ENCODE measurements at regions not wholly inside any gene's neighbourhood (a gene's known extent, or its start where the extent isn't known, plus 50 kb on each side); places are given as distances from the start of the nearest gene placed in this dataset.

DNA sequence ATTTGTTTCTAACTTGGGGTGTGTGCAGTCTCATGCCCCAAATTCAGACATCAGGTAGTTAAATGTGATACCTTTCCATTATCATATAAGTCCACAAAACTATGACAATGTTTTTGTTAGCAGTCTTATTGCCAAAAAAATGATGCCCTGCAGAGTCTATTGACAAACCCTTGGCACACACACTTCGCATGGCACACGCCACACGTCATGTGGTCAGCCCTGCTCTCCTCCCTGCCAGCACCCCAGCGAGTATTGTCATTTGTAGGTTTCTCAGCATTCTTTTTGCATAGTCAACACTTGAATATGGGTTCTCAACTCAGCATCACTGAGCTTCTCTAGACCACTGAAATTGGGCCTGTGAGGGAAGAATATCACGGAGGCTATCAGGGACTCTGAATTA lies 356.0 kb downstream of the INHBA start:
- DNase-seq (ENCODE audit: low spot score), result no peak

DNA sequence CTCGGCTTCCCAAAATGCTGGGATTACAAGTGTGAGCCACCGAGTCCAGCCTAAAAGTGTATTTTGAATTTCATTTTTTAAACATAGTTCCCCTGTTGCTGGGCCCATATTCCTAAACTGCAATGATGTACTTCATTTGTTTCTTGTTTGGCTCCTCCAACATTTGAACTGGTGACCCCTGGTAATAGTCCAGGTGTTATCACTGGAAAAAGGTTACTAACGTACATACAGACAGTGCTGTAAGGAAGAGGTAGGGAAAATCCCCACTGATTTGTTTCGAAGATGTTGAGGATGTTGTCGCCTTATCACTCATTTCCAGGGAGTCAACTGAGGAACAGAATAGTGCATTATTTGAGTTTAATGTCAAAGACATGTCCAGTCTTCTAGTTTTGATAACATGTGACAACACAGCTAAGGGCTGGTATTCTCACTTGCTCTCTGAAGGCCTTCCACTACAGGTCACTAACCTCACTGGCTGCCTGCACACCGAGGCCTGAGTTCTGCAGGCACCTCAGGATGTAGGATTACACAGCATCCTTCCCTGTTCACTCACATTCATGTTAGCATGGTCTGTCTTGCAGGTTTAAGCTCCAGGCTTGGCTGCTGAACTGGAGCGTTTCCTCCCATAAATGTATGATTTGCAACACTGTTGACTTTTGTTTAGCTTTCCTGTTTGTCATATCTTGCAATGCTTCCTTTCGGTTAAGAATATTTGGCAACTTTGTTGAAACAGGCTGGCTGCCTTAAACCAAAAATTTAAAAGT lies 362.8 kb downstream of the INHBA start:
- DNase-seq (ENCODE audit: low spot score), result no peak

DNA sequence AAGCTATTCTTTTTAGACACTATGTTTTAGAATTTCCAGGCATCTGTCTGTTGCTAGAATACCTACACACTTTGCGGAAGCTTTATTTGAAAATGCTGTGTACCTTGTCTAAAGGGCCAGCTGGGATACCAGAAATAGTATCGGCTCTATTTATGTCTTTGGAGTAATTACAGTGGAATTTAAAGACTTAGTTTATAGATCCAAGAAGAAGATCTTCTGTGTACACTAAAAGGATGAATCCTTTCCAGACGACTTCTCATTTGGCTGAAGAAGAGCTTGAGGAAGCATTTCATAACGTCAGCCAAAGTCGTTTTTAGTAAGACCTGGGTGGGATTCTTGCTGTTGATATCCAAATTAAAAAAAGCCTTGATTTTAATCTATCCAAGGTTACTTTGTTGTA lies 365.9 kb downstream of the INHBA start:
- DNase-seq (ENCODE audit: low spot score), result no peak

DNA sequence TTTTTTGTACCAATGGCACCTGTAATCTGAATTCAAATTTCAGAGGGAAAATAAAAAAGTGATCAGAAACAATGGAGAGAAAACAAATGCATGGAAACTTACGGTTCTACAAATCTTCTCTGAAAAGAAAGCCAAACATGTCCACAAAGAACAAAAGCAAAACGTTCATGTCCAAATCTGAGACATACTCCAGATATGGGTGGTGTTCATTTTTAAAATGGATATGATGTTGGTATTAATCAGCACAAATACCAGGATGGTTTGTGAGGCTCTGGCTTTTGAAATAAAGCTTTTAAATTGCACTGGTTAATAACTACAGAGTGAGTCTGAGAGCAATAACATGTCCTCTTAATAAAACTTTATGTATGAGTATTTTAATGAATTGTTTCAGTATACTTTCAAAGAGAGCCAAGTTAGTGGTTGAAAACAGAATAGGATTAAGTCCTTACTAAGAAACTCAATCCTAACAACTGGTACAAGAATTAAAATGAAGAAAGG lies 366.4 kb downstream of the INHBA start:
- DNase-seq (ENCODE audit: low spot score), result no peak

DNA sequence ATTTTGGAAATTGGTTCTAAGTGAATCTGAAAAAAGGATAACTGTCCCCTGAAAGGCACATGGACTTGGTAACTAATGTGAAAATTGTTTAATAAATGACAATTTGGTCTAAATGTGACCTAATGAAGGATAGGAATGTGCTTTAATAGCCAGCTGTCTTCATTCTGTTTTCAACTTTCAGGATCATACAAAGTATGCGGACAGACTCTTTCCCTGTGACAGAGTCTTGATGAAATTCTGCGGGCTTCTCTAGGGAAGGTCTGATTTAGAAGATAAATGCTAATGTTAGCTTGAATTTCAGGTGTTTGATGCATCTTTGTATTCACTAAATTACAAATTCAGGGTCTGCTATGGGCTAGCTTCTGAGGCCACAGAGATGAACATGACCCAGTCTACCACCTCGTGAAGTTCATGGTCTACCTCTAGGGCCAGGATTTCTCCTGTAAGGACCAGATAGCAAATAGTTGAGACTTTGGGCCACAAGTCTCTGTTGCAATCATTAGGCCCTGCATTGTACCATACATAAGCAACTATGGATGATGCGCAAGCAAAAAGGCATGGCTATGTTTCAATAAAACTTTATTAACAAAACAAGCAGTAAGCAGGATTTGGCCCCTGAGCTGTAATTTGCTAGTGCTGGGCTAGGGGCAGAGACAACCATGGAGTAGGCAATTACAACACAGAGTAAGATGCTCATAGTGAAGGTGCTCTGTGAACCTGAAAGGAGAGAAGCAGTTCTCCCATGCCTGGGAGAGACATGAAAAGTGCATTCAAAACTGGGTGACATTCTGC lies 368.6 kb downstream of the INHBA start:
- DNase-seq (ENCODE audit: low spot score), result no peak

DNA sequence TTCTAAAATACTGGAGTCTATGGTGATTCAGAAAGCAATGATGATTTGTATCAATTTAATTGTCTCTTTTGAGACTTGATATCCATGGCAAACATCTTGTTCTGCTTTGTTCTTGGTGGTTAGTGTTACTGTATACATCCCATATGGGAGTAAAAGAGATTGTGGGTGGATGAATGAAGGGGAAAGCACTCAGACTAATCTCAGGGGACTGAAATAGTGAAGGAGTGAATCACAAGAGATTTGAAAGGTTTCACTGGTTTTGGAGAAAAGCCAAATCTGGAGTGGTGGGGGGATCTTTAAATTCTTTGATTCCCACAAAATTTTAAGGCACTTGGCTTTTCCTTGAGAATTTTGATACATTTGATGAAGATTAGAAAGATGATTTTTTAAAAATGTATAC lies 369.4 kb downstream of the INHBA start:
- no peak for DNase-seq (ENCODE audit: low spot score)

DNA sequence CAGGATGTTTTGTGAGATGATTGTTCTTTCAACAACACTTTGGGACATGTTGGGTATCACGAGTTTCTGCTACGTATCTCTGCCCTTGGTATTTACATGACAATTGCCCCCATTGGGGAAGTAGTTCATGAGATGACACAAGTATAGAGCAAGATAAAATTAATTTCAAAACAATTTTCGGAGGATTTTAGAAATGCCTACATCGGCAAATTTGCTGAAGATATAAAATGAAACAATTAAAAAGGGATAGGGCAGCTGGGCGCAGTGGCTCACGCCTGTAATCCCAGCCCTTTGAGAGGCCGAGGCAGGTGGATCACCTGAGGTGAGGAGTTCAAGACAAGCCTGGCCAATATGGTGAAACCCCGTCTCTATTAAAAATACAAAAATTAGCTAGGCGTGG lies 371.7 kb downstream of the INHBA start:
- DNase-seq (ENCODE audit: low spot score), result no peak

DNA sequence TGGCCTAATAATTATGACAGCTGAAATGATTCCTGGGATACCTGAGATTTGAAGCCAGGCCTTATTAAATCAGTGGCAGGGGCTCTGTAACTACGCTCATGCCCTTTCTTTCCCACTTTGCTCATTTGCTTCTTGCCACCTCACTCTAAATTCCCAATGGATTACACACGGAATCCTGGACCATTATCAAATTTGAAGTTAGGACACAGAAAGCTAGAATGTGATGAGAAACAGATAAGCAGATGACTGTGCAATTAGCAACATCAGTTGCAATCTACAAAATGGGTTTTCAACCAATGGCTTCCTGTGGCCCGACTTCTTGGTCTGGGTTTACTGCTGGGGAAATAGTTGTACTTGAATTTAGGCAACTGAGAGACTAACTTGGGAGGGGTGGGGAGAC lies 374.3 kb downstream of the INHBA start:
- DNase-seq (ENCODE audit: low spot score), result no peak

DNA sequence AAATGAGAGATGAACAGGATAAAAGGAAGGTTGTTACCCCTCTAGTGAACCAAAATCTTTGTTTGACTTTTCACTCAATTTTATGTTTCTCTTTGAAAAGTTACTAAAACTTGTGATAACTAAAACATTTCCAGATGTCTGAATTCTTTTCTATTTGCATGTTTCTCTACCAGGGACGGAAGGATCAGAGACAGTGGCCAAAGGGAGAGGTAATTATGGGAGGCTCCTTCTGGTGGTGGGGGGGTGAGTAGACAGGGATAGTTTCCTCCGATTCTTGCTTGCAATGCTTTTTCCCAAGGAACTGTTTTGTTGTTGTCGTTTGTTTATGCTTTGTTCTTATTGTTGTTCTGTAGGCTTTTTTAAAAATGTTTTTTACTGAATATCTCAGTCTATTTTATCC lies 374.8 kb downstream of the INHBA start:
- DNase-seq (ENCODE audit: low spot score), result no peak

DNA sequence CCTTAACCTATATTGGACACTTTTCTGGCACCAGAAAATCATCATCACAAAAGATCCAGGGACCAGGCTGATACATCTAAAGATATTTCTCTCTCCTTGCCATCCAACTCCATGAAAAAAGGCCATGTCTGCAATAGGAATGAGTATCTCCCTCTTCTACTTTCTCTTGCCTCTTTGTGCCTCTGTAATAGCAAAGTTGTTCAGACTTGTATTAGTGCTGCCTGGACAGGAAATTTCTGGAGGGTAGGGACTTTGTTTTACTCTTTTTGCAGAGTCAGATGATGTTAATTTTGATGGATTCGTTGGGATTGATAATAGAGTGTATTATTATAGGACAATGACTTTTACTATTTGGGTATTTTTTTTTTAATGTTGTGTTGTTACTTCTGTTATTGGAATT lies 376.3 kb downstream of the INHBA start:
- DNase-seq (ENCODE audit: low spot score), result no peak

DNA sequence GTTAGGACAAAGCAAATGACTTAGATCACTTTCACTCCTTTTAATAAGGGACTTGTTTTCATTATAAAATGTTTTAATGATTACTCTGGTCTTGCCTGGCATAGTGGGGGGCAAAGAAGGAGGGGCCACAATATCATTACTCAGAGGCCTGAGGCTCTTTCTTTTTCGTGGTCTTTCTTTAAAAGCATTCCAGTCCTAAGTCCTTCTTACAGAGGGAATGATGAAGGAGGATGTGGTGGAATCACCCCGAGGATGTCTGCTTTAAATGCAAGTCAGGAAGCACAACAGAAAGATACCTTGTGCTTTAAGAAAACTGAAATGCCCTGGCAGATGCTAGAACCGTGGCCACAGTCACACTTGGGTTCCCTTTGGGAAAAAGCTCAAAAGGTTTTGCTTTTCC lies 379.1 kb downstream of the INHBA start:
- no peak for DNase-seq (ENCODE audit: low spot score)

DNA sequence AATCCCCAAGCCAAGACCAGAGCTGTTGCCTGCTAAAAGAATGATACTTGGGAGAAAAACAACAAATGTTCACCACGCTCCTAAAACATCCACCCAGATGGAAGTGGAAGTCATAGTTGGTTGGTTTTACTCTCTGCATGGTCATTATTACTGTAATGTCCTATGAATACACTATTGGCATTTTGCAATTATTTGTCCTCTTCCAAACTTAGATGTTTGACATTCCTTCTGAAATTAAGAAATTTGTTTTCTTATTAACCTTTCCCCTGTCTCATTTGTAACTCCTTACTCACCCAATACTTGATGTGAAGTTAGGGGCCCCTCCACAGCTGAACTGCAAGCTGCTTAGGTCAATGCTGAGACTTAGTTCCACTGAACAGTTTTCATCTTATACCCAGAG lies 383.3 kb downstream of the INHBA start:
- no peak for DNase-seq (ENCODE audit: low spot score)

DNA sequence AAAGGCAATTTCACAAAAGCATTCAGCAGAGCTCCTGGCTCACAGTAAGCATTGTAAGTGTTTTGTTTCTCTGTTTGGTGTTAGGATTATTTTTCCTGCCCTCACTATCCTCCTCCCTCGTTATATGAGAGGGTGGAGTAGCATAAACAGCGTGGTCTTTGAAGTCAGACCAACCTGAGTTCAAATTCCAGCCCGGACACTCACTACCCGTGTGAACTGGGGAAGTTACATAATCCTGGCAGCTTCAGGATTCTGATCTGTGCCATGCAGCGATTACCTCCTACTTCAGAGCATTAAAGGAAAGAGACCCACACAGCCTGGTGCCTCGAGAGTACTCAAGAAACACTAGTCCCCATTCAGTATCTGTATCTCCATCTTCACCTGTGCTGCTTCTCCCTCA lies 386.5 kb downstream of the INHBA start:
- no peak for DNase-seq (ENCODE audit: low spot score)

DNA sequence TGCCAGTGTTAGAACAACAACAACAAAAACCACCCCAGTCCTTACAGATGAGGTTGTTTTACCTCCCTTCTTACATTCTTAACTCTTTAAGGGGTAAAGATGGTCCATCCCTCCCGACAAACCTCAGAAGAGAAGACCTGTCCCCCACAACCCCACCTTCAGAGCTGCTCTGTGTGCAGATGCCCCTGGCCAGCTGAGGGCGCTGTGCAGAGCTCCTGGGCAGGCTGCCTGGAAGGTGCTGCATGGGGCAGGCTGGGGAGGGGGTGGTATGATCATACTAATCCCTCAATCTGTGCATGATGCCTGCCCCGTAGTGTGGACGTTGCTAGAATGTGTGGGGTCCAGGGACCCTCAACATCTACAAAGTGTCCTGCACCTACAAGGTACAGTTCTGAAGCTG lies 387.1 kb downstream of the INHBA start:
- no peak for DNase-seq (ENCODE audit: low spot score)

DNA sequence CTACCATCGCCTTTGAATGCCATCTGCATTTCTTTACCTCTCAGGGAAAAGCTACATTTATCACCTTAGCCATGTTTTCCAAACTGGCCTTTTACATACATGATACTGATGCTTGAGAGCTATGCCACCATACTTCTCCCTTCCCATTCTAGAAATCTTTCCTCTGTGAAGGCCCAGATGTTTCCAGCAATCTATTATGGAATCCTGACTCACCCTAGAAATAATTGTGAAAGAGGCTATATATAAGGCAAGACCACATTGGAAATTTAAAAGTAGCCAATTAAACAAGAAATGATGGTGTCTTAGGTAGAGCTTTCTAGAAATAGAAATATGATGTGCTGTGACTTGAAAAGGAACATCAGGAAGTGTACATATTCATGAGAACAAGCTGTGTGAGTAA lies 389.7 kb downstream of the INHBA start:
- no peak for DNase-seq (ENCODE audit: low spot score)

DNA sequence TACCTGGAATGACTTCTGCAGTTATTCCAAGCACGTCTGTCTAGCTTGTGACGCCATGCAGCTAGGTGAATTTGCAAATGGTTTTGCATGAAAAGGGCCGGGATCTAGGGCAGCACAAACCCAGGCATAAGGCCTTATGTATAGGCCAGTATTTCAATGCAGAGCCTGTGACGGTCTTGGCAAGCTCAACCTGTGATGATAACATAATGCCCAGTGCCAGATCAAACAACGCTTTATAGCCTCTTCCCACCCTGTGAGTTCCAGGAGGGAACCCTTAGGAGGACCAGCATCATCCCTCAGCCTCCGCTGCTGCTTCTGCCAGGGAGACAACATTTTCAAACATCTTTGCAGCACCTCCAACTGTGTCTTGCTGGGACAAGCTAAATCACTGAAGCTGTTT lies 390.7 kb downstream of the INHBA start:
- no peak for DNase-seq (ENCODE audit: low spot score)

DNA sequence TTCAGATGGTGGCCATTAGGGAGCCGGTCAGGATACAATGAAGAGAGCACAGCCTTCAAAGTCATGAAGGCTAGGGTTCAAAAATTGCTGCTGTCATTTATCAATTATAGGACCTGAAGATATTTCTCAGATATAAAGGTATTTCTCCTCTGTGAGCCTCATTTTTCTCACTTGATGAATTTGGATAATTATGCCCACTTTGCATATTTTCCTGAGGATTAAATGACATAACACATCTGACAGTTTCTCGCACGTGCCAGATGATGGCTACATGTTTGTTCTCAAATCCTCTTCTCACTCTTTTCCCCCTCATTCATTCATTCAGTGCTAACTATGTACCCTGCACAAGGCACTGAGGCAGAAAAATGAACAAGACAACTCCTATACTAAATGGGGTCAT lies 391.6 kb downstream of the INHBA start:
- no peak for DNase-seq (ENCODE audit: low spot score)

DNA sequence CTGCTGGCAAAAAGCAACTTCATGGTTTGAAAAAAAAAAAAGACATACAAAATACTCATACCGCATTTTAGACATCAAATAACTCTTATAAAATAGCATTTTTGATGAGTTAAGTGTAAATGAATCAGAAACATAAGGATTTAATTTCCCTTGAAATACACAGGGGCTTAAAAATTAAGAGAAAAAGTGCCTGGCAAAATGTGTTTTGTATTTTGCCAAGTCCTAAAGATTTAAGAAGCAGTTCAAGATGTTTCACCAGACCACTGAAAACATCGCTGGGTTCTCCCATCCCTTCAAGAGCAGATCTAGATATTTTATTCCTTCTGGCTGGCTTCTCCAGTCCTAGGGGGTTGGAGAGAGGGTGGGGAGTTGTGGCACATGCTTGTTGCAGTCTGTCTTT lies 396.4 kb downstream of the INHBA start:
- DNase-seq (ENCODE audit: low spot score), result no peak

DNA sequence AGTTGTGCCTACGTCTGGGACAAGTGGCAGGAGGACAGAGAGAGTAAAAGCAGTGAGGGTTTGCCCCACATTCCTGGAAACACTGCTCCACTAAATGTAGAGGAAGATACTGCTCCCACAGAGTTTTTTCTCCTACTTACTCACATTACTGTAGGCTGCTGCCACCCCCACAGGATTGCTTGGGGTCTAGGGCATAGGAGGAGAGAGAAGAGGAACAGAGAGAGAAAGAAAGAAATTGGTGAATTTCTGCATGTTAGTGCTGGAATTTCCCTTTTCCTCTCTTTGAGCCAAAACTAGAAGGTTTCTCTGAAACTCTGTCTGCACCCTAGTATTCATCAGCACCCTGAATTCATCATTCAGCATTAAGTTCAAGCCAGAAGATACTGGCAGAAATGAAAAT lies 397.9 kb downstream of the INHBA start:
- no peak for DNase-seq (ENCODE audit: low spot score)

DNA sequence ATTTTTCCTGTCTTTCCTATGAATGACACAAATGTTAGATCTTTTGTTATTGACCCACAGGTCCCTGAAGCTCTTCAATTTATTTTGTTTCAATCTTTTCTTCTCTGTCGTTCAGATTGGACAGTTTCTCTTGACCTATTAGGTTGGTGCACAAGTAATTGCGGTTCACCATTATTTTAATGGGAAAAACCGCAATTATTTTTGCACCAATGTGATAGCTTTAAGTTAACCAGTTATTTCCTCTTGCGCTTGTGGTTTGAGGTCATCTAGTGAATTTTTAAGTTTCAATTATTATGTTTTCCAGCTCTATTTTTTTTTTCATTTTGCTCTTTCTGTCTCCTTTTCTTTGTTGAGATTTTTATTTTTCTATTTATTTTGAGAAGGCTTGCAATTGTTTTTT lies 399.2 kb downstream of the INHBA start:
- DNase-seq (ENCODE audit: low spot score), result no peak

DNA sequence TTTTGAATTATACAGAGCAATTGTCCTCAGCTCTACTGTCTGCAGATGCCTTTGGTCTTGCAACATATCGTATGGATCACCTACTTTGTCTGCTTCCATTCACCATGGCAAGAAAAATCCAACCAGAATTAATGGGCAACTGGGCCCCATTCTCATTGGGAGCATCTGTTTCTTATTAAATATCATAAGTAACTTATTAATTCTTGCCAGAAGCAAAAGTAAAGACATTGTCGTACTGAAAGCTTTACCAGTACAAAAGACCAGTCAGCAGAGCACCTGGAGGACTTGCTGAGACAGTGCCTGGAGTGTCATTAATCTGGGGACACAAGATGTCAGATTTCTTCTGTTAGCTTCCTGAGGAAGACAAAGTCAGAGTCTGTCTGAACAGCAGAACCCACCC lies 404.5 kb downstream of the INHBA start:
- no peak for DNase-seq (ENCODE audit: low spot score)

DNA sequence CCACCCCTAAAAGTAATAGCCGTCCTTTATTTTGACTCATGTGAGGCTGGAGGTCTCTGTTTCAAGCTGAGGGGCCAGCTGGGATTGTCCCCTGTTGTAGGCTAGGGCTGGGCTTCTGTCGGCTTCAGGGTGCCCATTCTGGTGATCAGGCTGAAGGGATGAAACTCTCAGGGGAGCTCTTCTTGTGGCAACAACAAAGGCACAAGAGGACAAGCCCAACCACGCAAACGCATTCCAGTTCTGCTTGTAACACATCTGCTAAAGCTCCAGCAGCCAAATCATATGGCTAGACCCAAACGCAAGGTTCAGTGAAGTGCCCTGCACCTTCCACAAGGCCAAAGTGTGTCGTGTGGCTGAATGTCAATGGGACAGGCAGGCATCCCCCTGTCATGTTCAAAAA lies 405.7 kb downstream of the INHBA start:
- DNase-seq (ENCODE audit: low spot score), result no peak

DNA sequence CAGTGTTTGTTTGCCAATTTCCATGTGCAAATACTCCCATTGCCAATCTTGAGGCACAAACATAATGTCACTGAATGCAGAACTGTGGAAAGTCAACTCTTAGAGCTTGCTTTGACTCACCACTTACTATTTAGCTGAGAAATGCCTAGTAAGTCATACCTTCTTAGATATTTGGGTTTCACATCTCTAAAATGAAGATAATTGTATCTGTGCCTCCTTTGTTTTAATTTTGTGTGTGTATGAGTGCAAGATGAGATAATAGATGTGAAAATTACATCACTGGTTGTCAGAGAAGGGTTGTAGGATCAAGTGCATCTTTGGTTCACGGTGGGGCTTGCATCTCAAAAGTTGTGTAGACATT lies 407.5 kb downstream of the INHBA start:
- no peak for DNase-seq (ENCODE audit: low spot score)

All from D341Med (cell line).